HG03521 (cell line): ENCODE measurements at regions not wholly inside any gene's neighbourhood (a gene's known extent, or its start where the extent isn't known, plus 50 kb on each side); places are given as distances from the start of the nearest gene placed in this dataset.
"Not testable (repeated sequence)": the region's sequence is repeated elsewhere in the genome, so short reads cannot be mapped to it uniquely, and the experiment has no call there.

Source experiments
- ATAC-seq: cut with Tn5 transposase; IDR thresholded peaks from one replicate; pipeline ENCODE4 v1.9.1; 2021; ENCODE audit warnings: mild to moderate bottlenecking, moderate library complexity; ENCODE audit not compliant: unreplicated experiment

GRCh38 chr2:87258887-87259286 is 237.2 kb upstream of the PLGLB1 start:
- not testable (repeated sequence) for ATAC-seq

- not testable (repeated sequence) for ATAC-seq
These were observed 240.6 kb upstream of the PLGLB1 start for GRCh38 chr2:87262184-87262702.

DNA sequence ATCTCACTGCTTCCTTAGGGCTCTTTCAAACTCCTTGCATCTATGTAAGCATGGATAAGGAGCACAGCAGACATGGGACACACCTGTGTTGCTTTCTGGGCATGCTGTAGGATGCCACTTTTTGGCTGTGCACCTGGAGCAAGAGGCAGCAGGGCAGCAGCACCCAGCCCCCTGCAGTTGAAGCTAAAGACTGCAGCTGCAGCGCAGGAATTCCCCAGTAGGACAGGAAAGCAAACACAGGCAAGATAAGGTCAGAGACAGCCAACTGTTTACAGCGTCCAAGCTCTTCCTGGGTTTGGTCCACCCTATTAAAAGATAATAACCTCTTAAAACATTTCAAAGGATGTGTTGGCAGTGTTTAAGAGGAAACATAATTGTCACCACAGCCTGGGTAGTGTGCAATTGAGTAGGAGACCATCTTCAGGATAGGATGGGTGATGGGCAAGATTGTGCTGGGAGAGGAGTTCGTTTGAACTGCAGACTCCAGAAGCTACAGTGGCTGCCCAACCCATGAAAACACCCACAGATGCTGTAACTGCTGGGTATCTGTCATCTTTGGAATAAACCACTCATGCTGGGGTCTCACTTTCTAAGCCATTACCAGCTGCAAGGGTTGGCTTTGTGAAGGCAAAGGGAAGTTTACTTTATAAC is 242.3 kb upstream of the PLGLB1 start:
- not testable (repeated sequence) for ATAC-seq

- not testable (repeated sequence) for ATAC-seq
These were observed 253.5 kb upstream of the PLGLB1 start for GRCh38 chr2:87275192-87275591.

DNA sequence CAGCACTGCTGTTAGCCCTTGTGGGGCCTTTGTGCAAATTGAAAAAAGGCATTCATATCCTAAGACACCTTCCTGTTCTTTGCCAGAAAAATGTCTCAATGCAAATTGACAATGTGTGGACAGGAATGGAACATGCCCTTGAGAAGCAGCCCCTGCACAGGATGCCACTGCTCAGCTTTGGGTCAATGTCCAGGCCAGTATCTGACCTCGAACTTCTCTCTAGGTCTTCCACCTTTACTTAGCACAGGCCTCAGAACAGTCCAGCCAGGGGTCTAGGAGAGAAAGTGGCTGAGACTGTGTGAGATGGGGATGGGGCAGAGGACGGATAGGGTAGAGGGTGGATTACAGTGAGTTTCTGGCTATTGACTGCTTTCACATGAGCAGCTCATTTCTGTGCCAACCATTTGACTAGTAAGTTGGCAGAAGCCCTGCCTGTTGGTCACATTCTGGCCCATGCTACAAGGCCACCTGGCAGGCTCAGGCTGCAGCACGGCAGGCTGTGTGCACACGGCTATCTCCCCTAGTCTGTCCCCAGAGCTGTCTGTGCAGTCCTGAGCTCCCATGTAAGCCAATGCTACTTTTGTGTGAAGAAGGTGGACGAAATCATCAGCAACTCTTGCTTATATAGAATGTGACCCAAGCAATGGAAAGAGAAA is 254.5 kb upstream of the PLGLB1 start:
- ATAC-seq = not testable (repeated sequence)

GRCh38 chr2:87276673-87277072 is 255.0 kb upstream of the PLGLB1 start:
- ATAC-seq = not testable (repeated sequence)

DNA sequence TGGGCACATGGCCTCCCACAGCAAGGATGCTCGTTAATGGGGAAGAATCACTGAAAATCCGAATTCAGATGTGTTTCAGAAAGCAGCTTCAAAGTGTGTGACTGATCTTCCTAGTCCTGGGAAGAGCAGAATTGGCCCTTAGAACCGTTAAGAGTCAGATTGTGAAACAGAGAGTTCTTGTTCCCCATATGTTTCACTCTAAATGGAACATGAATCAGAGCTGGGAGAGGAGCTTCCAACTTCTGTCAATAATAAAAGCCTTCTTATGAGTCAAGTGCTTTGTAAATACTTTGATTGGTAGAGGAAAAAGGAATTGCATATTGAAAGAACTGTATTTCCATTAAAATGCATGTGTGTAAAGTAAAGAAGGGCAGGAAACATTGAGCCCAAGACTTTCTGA is 256.1 kb upstream of the PLGLB1 start:
- ATAC-seq = not testable (repeated sequence)

GRCh38 chr2:87280596-87281355 is 259.1 kb upstream of the PLGLB1 start:
- not testable (repeated sequence) for ATAC-seq

- not testable (repeated sequence) for ATAC-seq
These were observed 262.3 kb upstream of the PLGLB1 start for GRCh38 chr2:87283735-87284470.

GRCh38 chr2:87284471-87284772 is 262.8 kb upstream of the PLGLB1 start:
- not testable (repeated sequence) for ATAC-seq

DNA sequence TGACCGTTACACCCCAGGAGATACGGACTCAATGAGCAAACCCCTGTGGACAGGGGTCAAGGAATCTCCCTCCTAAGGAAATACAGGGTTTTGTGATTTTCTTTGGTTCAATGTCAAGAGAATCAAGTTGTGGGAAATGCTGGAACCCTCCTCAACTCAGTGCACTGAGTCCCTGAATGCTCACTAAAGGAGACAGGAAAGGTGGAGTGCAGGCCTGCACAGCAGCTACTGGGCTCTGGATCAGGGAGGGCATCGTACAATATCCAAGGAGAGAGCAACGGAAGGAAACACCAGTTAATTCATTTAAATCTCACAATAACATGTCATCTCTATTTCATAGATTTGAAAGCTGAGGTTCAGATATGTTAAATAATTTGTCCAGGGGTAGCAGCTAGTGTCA is 263.5 kb upstream of the PLGLB1 start:
- not testable (repeated sequence) for ATAC-seq

DNA sequence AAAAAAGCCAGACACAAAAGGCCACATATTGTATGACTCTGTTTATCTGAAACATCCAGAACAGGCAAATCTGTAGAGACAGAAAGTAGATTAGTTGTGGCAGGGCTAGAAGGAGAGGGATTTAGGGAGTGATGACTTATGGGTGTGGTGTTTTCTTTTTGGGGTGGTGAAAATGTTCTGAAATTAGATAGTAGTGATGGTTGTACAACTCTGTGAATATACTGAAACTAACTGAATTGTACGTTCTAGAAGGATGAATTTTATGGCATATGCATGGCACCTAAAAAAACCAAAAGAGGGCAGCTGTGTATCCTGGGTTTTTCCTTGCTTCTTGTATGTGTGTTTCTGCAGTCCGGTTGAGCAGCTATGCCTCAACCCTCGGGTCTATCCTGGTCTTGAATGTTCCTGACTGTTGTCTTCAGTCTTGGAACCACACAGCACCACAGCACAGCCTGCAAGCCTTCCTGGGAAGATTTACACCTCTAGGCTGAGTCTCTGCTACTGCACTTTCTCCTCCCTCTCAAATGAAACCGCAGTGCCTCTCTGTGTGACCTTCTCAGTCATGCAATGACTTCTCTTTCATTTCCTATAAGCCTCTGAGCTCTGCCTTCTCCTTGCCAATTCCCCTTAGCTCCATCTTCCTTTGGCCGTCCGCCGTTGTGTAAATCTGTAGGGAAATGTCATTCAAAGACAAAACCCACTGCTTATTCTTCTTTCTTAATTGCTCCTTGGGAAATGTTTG is 269.1 kb upstream of the PLGLB1 start:
- ATAC-seq = peak; percentile 64

DNA sequence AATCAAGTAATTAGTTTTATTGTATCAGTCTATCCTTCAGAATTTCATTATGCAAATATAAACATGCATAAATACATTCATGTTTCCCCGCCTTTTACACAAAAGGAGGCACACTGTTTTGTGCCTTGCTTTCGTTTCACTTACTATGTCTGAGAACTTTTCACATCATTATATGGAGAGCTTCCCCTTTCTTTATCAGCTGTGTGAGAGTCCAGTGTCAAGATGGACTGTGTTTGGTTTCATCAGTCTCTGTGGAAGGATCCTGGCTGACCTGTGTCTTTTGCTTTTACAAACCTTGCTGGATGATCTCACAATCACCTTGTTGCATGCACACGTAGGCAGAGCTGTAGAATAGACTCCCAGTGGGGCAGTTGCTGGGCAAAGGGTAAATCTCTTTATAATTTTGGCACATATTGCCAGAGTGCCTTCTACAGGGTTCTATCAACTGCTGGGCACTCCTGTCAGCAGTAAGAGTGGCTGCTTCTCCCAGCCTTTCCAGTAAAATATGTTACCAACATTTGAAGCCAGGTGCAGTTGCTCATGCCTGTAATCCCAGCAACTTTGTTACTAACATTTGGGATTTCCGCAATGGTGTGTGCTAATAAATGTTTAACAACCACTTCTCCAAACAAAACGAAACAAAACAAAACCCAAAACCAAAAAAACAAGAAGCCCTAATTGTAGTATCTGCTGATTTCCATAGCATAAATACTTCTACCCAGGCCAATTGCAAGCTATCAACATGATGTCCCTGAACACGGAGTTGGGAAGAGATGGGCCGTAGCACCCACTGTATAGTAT is 270.0 kb upstream of the PLGLB1 start:
- not testable (repeated sequence) for ATAC-seq

- not testable (repeated sequence) for ATAC-seq
These were observed 272.4 kb upstream of the PLGLB1 start for GRCh38 chr2:87293931-87294594.

DNA sequence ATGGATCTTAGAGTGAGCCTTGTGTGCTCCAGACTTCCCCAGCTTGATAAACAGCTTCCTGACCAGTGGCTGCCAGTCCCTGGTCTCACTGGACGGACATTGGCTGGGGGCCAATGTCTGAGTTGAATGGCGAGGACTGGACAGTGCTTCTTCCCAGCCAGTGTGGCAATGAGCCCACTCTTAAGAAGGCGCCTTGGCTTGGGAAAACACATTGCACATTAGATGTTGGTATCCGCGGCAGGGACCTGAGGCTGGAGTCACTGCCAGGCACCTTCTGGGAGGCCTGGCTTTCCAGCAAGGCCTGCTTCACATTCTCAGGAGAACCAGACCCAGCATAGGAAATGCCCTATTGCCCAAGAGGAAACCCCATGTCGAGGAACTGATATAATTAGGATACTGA is 273.5 kb upstream of the PLGLB1 start:
- not testable (repeated sequence) for ATAC-seq

GRCh38 chr2:87301349-87301748 is 279.7 kb upstream of the PLGLB1 start:
- not testable (repeated sequence) for ATAC-seq

DNA sequence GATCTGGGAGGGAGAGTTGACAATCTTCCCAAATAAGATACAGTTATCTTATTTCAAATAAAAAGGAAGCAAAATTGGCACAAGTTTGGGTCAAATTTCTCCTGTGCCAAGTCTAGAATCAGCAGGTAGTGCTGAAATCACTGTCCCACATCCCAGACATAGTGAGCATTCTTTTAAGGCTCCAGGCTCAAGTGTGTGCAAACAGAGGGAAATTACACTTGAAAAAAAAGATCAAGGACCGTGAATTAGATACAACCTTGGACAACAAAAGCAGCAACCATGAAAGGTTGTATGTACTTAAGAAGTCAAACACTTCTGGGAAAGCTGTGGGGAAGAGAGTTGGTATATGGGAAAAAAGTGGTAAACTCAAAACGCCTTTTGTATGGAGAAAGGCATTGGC is 280.2 kb upstream of the PLGLB1 start:
- not testable (repeated sequence) for ATAC-seq

DNA sequence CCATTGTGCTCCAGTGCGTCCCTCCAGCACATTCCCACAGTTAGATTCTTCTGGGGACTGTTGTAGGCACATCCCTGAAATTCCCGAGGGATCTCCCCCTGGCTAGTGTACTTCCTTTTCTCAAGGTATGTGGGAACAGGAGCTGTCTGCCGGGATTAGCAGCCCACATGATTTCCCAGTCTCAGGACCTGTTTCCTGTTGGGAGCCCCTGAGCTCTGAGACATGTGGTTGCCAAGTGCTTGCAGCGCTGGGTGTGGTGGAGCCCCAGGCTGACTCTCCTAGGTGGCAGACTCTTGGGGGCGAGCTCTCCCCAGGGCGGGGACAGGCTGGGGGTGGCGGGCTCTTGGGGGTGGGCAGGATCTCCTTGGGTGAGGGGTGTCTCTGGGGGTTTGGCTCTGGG is 287.0 kb upstream of the PLGLB1 start:
- not testable (repeated sequence) for ATAC-seq

DNA sequence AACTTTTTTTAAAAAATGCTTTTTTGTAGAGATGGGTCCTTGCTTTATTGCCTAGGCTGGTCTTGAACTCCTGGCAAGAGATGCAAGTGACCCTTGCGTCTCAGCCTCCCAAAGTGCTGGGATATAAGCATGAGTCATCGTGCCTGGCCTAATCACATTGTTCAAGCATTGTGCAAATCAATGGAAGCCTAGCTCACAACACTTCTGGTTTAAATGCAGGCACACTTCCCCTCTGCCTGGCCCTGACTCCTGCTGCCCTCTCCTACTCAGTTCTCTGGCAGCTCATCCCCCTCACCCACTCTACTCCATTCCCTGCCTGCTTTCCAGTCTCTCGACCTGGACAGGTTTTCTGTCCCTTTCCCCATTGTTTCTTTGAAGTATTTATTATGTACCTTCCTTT is 288.1 kb upstream of the PLGLB1 start:
- ATAC-seq = not testable (repeated sequence)
